ENCODE measurements at regions not wholly inside any gene's neighbourhood (a gene's known extent, or its start where the extent isn't known, plus 50 kb on each side); places are given as distances from the start of the nearest gene placed in this dataset.
A peak's percentile ranks its signal among the peaks of the same experiment; 100 is the strongest.

- DNase-seq (ENCODE audit: low spot score): peak; percentile 5
- no peak for TF ChIP-seq CTCF (conservative IDR thresholded peaks at IDR 0.05; ENCODE audit: low read depth)
- ChIA-PET POLR2A (ENCODE audit: low non-redundant PET) (no interaction called here), CTCF (no interaction called here)
- no peak overlapping the region for H3K27ac ChIP-seq
These were observed 1652.8 kb downstream of the LRRC4C start for GRCh38 chr11:39806652-39807051.

GRCh38 chr11:39804271-39804670 is 1655.2 kb downstream of the LRRC4C start:
- ChIA-PET POLR2A (ENCODE audit: low non-redundant PET) (no interaction called here), CTCF (no interaction called here)

GRCh38 chr11:39786682-39787081 is 1672.8 kb downstream of the LRRC4C start:
- DNase-seq (ENCODE audit: low spot score): no peak
- no peak for TF ChIP-seq CTCF (conservative IDR thresholded peaks at IDR 0.05; ENCODE audit: low read depth)
- ChIA-PET CTCF (no interaction called here), POLR2A (ENCODE audit: low non-redundant PET) (no interaction called here)
- no peak overlapping the region for H3K27ac ChIP-seq

More at GRCh38 chr11:39804271-39804670, 1655.2 kb downstream of the LRRC4C start:
- H3K27ac ChIP-seq: no peak overlapping the region
- no peak for TF ChIP-seq CTCF (conservative IDR thresholded peaks at IDR 0.05; ENCODE audit: low read depth)
- DNase-seq (ENCODE audit: low spot score): no peak

GRCh38 chr11:39786281-39786680 is 1673.2 kb downstream of the LRRC4C start:
- TF ChIP-seq CTCF (conservative IDR thresholded peaks at IDR 0.05; ENCODE audit: low read depth): no peak
- no peak overlapping the region for H3K27ac ChIP-seq
- no peak for DNase-seq (ENCODE audit: low spot score)
- ChIA-PET CTCF (no interaction called here), POLR2A (ENCODE audit: low non-redundant PET) (no interaction called here)

- ChIA-PET CTCF (interaction anchor here (0.7 kb wide), 1 partner anchor 1625 kb away, joined by 4 read pairs; no protein-coding TSS in a partner anchor), POLR2A (ENCODE audit: low non-redundant PET) (no interaction called here)
- no peak for TF ChIP-seq CTCF (conservative IDR thresholded peaks at IDR 0.05; ENCODE audit: low read depth)
- no peak for DNase-seq (ENCODE audit: low spot score)
- no peak overlapping the region for H3K27ac ChIP-seq
These were observed 1674.6 kb downstream of the LRRC4C start for GRCh38 chr11:39784873-39785272.

GRCh38 chr11:39780131-39780530 is 1679.3 kb downstream of the LRRC4C start:
- POLR2A ChIA-PET (ENCODE audit: low non-redundant PET): no interaction called here
- no peak for DNase-seq (ENCODE audit: low spot score)
- no peak overlapping the region for H3K27ac ChIP-seq
- CTCF ChIA-PET: no interaction called here
- TF ChIP-seq CTCF (conservative IDR thresholded peaks at IDR 0.05; ENCODE audit: low read depth): no peak

- no peak for TF ChIP-seq CTCF (conservative IDR thresholded peaks at IDR 0.05; ENCODE audit: low read depth)
- ChIA-PET CTCF (no interaction called here), POLR2A (ENCODE audit: low non-redundant PET) (no interaction called here)
- DNase-seq (ENCODE audit: low spot score): no peak
- no peak overlapping the region for H3K27ac ChIP-seq
These were observed 1682.4 kb downstream of the LRRC4C start for GRCh38 chr11:39777035-39777434.
